CD8-positive, alpha-beta memory T cell (primary cell): ENCODE measurements at regions not wholly inside any gene's neighbourhood (a gene's known extent, or its start where the extent isn't known, plus 50 kb on each side); places are given as distances from the start of the nearest gene placed in this dataset.
A peak's percentile ranks its signal among the peaks of the same experiment; 100 is the strongest.

Experiments
- CTCF ChIA-PET: fragments of 350-600 bp; sonication (Branson Sonifier 250); formaldehyde crosslinking; loops from one replicate; lab custom pipeline; 2021; ENCODE audit warnings: antibody characterized with exemption; lab: Charles Lee
- POLR2A ChIA-PET: fragments of 350-600 bp; sonication (Branson Sonifier 250); formaldehyde crosslinking; loops from one replicate; lab custom pipeline; 2021; ENCODE audit warnings: antibody characterized with exemption; lab: Charles Lee
- DNase-seq, 5 donors: peaks; one replicate each; pipeline versions ENCODE4 v3.0.0 to v3.0.0-alpha.2; 2020 to 2022; ENCODE audit warnings: mixed read lengths in 1 of 5
- H3K27ac ChIP-seq: one replicate; pipeline ENCODE4 v1.7.0; 2013; ENCODE audit warnings: low read depth, mild to moderate bottlenecking, low read length, moderate library complexity
- H3K27me3 ChIP-seq: 2 replicates; pipeline ENCODE4 v1.7.0; 2013; ENCODE audit warnings: low read length, mild to moderate bottlenecking; ENCODE audit not compliant: insufficient read depth, poor library complexity, severe bottlenecking
- H3K36me3 ChIP-seq: 2 replicates; pipeline ENCODE4 v1.7.0; 2013; ENCODE audit warnings: mild to moderate bottlenecking, low read length, moderate library complexity; ENCODE audit not compliant: insufficient read depth
- H3K4me1 ChIP-seq: 2 replicates; pipeline ENCODE4 v1.7.0; 2013; ENCODE audit warnings: mild to moderate bottlenecking, low read length, moderate library complexity; ENCODE audit not compliant: insufficient read depth
- H3K4me3 ChIP-seq: 2 replicates; pipeline ENCODE4 v1.7.0; 2013; ENCODE audit warnings: mild to moderate bottlenecking, low read length
- H3K9me3 ChIP-seq: 2 replicates; pipeline ENCODE4 v1.7.0; 2013; ENCODE audit warnings: mild to moderate bottlenecking, low read length
- H3K27ac Mint-ChIP-seq, 8 donors: one replicate each; pipeline ENCODE4 v1.8.0; 2020 to 2021; ENCODE audit warnings: mixed read lengths in 8 of 8, mild to moderate bottlenecking in 6 of 8, inconsistent platforms in 3 of 8, moderate library complexity in 3 of 8
- H3K27me3 Mint-ChIP-seq, 2 donors: one replicate each; pipeline ENCODE4 v1.8.0; 2020 to 2021; ENCODE audit warnings: mixed read lengths in 2 of 2, mild to moderate bottlenecking in 1 of 2, moderate library complexity in 1 of 2
- H3K36me3 Mint-ChIP-seq, 3 donors: one replicate each; pipeline ENCODE4 v1.8.0; 2020 to 2021; ENCODE audit warnings: mixed read lengths in 3 of 3, inconsistent platforms in 1 of 3, mild to moderate bottlenecking in 1 of 3
- H3K4me1 Mint-ChIP-seq, 3 donors: one replicate each; pipeline ENCODE4 v1.8.0; 2020 to 2021; ENCODE audit warnings: mixed read lengths in 3 of 3, inconsistent platforms in 1 of 3, mild to moderate bottlenecking in 1 of 3
- H3K4me3 Mint-ChIP-seq, 7 donors: one replicate each; pipeline ENCODE4 v1.8.0; 2020 to 2021; ENCODE audit warnings: mixed read lengths in 7 of 7, mild to moderate bottlenecking in 6 of 7, moderate library complexity in 4 of 7, inconsistent platforms in 2 of 7
- H3K9me3 Mint-ChIP-seq, 5 donors: one replicate each; pipeline ENCODE4 v1.8.0; 2020 to 2022; ENCODE audit warnings: mixed read lengths in 5 of 5, mild to moderate bottlenecking in 3 of 5, moderate library complexity in 2 of 5, inconsistent platforms in 1 of 5

DNA sequence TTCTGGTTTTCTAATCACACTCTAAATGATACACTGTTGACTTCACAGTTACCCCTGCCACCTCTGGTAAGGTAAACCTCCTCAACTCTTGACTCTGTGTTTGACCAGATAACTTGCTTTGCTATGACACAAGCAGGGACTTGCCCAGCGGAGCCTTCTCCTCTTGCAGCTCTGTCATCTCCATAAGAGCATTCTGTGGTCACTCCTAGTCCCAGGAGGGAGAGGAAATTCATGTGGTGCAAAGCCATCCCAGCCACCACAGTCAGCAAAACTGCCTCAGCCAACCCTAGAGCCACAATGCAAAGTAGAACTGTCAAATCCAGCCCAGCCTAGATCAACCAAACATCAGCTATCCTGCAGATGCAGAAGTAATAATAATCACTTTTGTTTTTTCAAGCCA lies 144.7 kb upstream of the GADL1 start:
- H3K27ac ChIP-seq = no peak overlapping the region
- peaks cover 0 to 17% (median 2%) of the 10 kb centered on the region in 3 donors for H3K36me3 Mint-ChIP-seq
- no peak for DNase-seq
- CTCF ChIA-PET = no interaction called here
- H3K9me3 Mint-ChIP-seq = peaks cover 2 to 19% (median 11%) of the 10 kb centered on the region in 5 donors
- peaks cover 4 to 8% of the 10 kb centered on the region in 2 donors for H3K27me3 Mint-ChIP-seq
- H3K4me1 ChIP-seq = no peaks in the 10 kb centered on the region
- no peaks in the 10 kb centered on the region for H3K27me3 ChIP-seq
- H3K36me3 ChIP-seq = no peaks in the 10 kb centered on the region
- POLR2A ChIA-PET = no interaction called here
- H3K4me3 ChIP-seq = no peak overlapping the region
- H3K27ac Mint-ChIP-seq = no peak overlapping the region
- H3K9me3 ChIP-seq = no peaks in the 10 kb centered on the region
- H3K4me1 Mint-ChIP-seq = peaks cover 0 to 4% (median 0%) of the 10 kb centered on the region in 3 donors
- H3K4me3 Mint-ChIP-seq = no peak overlapping the region

- H3K36me3 ChIP-seq = no peaks in the 10 kb centered on the region
- H3K4me3 Mint-ChIP-seq = no peak overlapping the region
- H3K9me3 Mint-ChIP-seq = peaks cover 0 to 19% (median 11%) of the 10 kb centered on the region in 5 donors
- no peak overlapping the region for H3K27ac ChIP-seq
- peaks cover 0 to 3% of the 10 kb centered on the region in 2 donors for H3K27me3 Mint-ChIP-seq
- H3K4me1 Mint-ChIP-seq = peaks cover 0 to 3% (median 0%) of the 10 kb centered on the region in 3 donors
- no peak for DNase-seq
- ChIA-PET CTCF (no interaction called here), POLR2A (no interaction called here)
- H3K4me1 ChIP-seq = no peaks in the 10 kb centered on the region
- peaks cover 0 to 17% (median 0%) of the 10 kb centered on the region in 3 donors for H3K36me3 Mint-ChIP-seq
- no peaks in the 10 kb centered on the region for H3K27me3 ChIP-seq
- H3K4me3 ChIP-seq = no peak overlapping the region
- no peaks in the 10 kb centered on the region for H3K9me3 ChIP-seq
- H3K27ac Mint-ChIP-seq = peak overlapping the region in 1 of 8 donors; percentile 24
These were observed 146.9 kb upstream of the GADL1 start for GRCh38 chr3:31041161-31041978.

DNA sequence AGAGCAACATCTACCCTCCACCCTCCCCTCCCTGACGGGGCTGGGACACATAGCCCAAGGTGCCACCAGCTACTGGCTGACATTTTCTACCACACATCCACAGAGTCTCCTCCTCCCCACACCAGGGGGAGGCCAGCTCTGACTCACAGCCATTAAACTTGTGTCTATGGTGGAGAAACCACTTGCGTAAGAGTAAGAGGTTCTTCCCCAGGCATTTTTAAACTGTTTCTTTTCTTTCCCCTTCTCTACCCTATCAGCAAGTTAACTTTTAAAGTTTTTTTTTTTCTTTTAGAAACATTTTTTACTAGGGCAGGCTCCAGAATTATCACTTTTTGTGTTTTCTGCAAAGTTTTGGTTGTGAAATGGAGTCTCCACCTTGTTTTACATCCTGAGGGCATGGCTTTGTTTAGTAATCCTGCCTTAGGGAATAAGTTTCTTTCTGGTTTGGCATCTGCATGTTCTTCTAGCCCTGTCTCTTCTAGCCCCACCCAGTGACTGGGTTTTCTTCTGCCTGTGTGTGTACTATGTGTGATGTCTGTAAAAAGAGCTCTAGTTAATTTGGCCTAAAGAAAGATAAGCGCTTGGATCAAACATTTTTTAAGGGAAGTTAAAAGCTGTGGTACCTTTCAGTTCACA lies 148.8 kb upstream of the GADL1 start:
- Mint-ChIP-seq H3K4me3 (no peak overlapping the region), H3K9me3 (peaks cover 0 to 19% (median 11%) of the 10 kb centered on the region in 5 donors), H3K4me1 (no peaks in the 10 kb centered on the region), H3K27me3 (peaks cover 1 to 10% of the 10 kb centered on the region in 2 donors), H3K36me3 (peaks cover 0 to 17% (median 0%) of the 10 kb centered on the region in 3 donors), H3K27ac (no peak overlapping the region)
- no peak for DNase-seq
- Histone ChIP-seq H3K27ac (no peak overlapping the region), H3K4me3 (no peak overlapping the region), H3K4me1 (no peaks in the 10 kb centered on the region), H3K27me3 (no peaks in the 10 kb centered on the region), H3K9me3 (no peaks in the 10 kb centered on the region), H3K36me3 (no peaks in the 10 kb centered on the region)
- POLR2A ChIA-PET = no interaction called here
- CTCF ChIA-PET = no interaction called here

- Mint-ChIP-seq H3K4me1 (no peaks in the 10 kb centered on the region), H3K36me3 (peaks cover 0 to 14% (median 0%) of the 10 kb centered on the region in 3 donors), H3K4me3 (no peak overlapping the region), H3K9me3 (peaks cover 7 to 18% (median 13%) of the 10 kb centered on the region in 5 donors), H3K27ac (no peak overlapping the region), H3K27me3 (peaks cover 1 to 12% of the 10 kb centered on the region in 2 donors)
- ChIA-PET CTCF (no interaction called here), POLR2A (no interaction called here)
- Histone ChIP-seq H3K9me3 (no peaks in the 10 kb centered on the region), H3K4me3 (no peak overlapping the region), H3K4me1 (no peaks in the 10 kb centered on the region), H3K27ac (no peak overlapping the region), H3K36me3 (no peaks in the 10 kb centered on the region), H3K27me3 (no peaks in the 10 kb centered on the region)
- no peak for DNase-seq
These were observed 153.2 kb upstream of the GADL1 start for GRCh38 chr3:31047673-31048072.

DNA sequence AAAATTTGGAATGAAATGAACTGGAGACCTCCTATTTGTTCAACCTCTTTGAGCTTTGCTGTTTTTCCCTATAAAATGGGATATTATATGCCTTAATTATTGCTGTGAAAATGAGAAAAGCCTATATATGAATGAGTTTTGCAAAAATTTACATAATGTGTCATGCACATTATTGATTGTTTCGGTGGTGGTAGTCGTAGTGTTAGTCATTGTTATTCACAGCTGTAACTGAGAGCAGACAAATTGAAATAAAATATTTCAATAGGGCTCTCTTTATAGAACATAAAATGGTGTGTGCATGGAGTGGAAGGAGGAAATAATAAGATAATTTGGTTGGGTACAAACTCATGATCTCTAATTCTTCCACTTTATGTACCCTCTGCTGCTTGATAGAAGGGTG lies 153.7 kb upstream of the GADL1 start:
- no peak overlapping the region for H3K4me3 Mint-ChIP-seq
- no peaks in the 10 kb centered on the region for H3K27me3 ChIP-seq
- no peaks in the 10 kb centered on the region for H3K4me1 Mint-ChIP-seq
- no peak for DNase-seq
- peaks cover 3 to 15% (median 11%) of the 10 kb centered on the region in 5 donors for H3K9me3 Mint-ChIP-seq
- ChIA-PET CTCF (no interaction called here), POLR2A (no interaction called here)
- H3K27ac Mint-ChIP-seq = no peak overlapping the region
- H3K36me3 Mint-ChIP-seq = peaks cover 0 to 12% (median 0%) of the 10 kb centered on the region in 3 donors
- no peaks in the 10 kb centered on the region for H3K36me3 ChIP-seq
- H3K4me3 ChIP-seq = no peak overlapping the region
- no peaks in the 10 kb centered on the region for H3K9me3 ChIP-seq
- peaks cover 1 to 12% of the 10 kb centered on the region in 2 donors for H3K27me3 Mint-ChIP-seq
- H3K27ac ChIP-seq = no peak overlapping the region
- H3K4me1 ChIP-seq = no peaks in the 10 kb centered on the region

DNA sequence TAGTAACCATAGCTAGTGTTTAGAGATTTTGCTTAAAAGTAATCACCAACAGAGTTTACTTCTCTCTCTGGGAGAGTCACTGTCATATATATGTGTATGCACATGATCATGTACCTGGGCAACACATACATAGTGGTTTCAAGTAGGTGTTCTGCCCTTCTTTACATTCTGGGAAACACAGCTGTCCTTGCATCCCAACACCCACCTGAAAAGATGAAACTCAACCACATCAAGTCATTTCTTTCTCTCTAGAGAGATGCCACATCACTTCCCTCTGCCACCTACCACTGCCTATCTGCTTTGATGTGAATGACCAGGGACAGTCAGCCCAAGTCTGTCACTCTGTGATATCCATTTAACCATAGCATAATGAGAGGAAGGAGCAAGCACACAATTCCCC lies 155.8 kb upstream of the GADL1 start:
- Histone ChIP-seq H3K27me3 (no peaks in the 10 kb centered on the region), H3K9me3 (no peaks in the 10 kb centered on the region), H3K36me3 (no peaks in the 10 kb centered on the region), H3K27ac (no peak overlapping the region), H3K4me3 (no peak overlapping the region), H3K4me1 (no peaks in the 10 kb centered on the region)
- POLR2A ChIA-PET = no interaction called here
- CTCF ChIA-PET = no interaction called here
- H3K4me1 Mint-ChIP-seq = no peaks in the 10 kb centered on the region
- no peak overlapping the region for H3K4me3 Mint-ChIP-seq
- H3K36me3 Mint-ChIP-seq = peaks cover 0 to 6% (median 0%) of the 10 kb centered on the region in 3 donors
- peaks cover 0 to 12% of the 10 kb centered on the region in 2 donors for H3K27me3 Mint-ChIP-seq
- H3K27ac Mint-ChIP-seq = no peak overlapping the region
- H3K9me3 Mint-ChIP-seq = peaks cover 0 to 12% (median 5%) of the 10 kb centered on the region in 5 donors
- DNase-seq = no peak

GRCh38 chr3:31051226-31051625 lies 156.8 kb upstream of the GADL1 start:
- H3K27ac Mint-ChIP-seq = no peak overlapping the region
- peaks cover 0 to 12% of the 10 kb centered on the region in 2 donors for H3K27me3 Mint-ChIP-seq
- peaks cover 0 to 6% (median 0%) of the 10 kb centered on the region in 3 donors for H3K36me3 Mint-ChIP-seq
- H3K4me3 Mint-ChIP-seq = no peak overlapping the region
- Histone ChIP-seq H3K36me3 (no peaks in the 10 kb centered on the region), H3K4me1 (no peaks in the 10 kb centered on the region), H3K27me3 (no peaks in the 10 kb centered on the region), H3K9me3 (no peaks in the 10 kb centered on the region), H3K27ac (no peak overlapping the region), H3K4me3 (no peak overlapping the region)
- ChIA-PET CTCF (no interaction called here), POLR2A (no interaction called here)
- DNase-seq = no peak
- peaks cover 0 to 15% (median 5%) of the 10 kb centered on the region in 5 donors for H3K9me3 Mint-ChIP-seq
- H3K4me1 Mint-ChIP-seq = no peaks in the 10 kb centered on the region

DNA sequence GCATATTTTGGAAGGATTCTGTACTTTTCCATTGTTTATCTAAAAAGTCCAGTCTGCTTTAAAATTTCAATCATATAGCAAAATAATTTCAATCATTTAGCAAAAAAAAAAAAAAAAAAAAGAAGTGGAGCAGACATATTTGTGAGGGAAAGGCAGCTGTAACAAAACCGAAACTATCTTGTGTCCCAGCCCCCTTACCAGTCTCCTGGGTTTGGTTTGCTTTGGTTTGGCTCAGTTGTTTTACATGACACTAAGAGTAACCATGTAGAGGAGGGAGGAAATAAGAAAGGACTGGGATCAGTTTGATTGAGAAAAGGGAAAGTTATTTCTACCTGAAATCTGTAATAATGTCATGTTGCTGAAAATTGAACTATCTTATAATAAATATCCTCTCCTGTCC lies 158.8 kb upstream of the GADL1 start:
- Mint-ChIP-seq H3K27me3 (peaks cover 2 to 3% of the 10 kb centered on the region in 2 donors), H3K4me1 (no peaks in the 10 kb centered on the region)

More for the DNA sequence above, 158.8 kb upstream of the GADL1 start:
- H3K9me3 ChIP-seq = no peaks in the 10 kb centered on the region
- H3K4me1 ChIP-seq = no peaks in the 10 kb centered on the region
- Mint-ChIP-seq H3K27ac (no peak overlapping the region), H3K9me3 (peaks cover 0 to 15% (median 8%) of the 10 kb centered on the region in 5 donors), H3K4me3 (no peak overlapping the region), H3K36me3 (peaks cover 0 to 6% (median 0%) of the 10 kb centered on the region in 3 donors)
- ChIA-PET POLR2A (interaction anchor here (0.6 kb wide), 1 partner anchor 446 kb away, joined by 10 read pairs; no protein-coding TSS in a partner anchor), CTCF (no interaction called here)
- no peaks in the 10 kb centered on the region for H3K27me3 ChIP-seq
- no peaks in the 10 kb centered on the region for H3K36me3 ChIP-seq
- no peak overlapping the region for H3K4me3 ChIP-seq
- no peak for DNase-seq
- no peak overlapping the region for H3K27ac ChIP-seq
